Nephron progenitor cell (in vitro differentiated cells): ENCODE measurements at regions not wholly inside any gene's neighbourhood (a gene's known extent, or its start where the extent isn't known, plus 50 kb on each side); places are given as distances from the start of the nearest gene placed in this dataset.

Experiments
- DNase-seq: peaks from one replicate; pipeline ENCODE4 v3.0.0; 2021
- H3K27ac Mint-ChIP-seq: 2 replicates; pipeline ENCODE4 v1.8.0; 2021; ENCODE audit warnings: mild to moderate bottlenecking, moderate library complexity, mixed read lengths
- H3K27me3 Mint-ChIP-seq: 2 replicates; pipeline ENCODE4 v1.8.0; 2021; ENCODE audit warnings: mild to moderate bottlenecking, low read depth, mixed read lengths; ENCODE audit not compliant: poor library complexity
- H3K36me3 Mint-ChIP-seq: 2 replicates; pipeline ENCODE4 v1.8.0; 2021; ENCODE audit warnings: low read depth, mixed read lengths
- H3K4me1 Mint-ChIP-seq: 2 replicates; pipeline ENCODE4 v1.8.0; 2021; ENCODE audit warnings: mixed read lengths
- H3K4me3 Mint-ChIP-seq: 2 replicates; pipeline ENCODE4 v1.8.0; 2021; ENCODE audit warnings: mild to moderate bottlenecking, moderate library complexity, mixed read lengths
- H3K9me3 Mint-ChIP-seq: 2 replicates; pipeline ENCODE4 v1.8.0; 2021; ENCODE audit warnings: mild to moderate bottlenecking, moderate library complexity, mixed read lengths
- CTCF ChIP-seq: fragments of 200-600 bp; sonication (generic); IDR thresholded peaks from 2 replicates; pipeline ENCODE4 v1.5.0; 2021; ENCODE audit warnings: antibody characterized with exemption

- H3K27ac Mint-ChIP-seq: no peak overlapping the region
- no peak for DNase-seq
- H3K27me3 Mint-ChIP-seq: peaks cover 2% of the 10 kb centered on the region
- H3K36me3 Mint-ChIP-seq: no peaks in the 10 kb centered on the region
- no peaks in the 10 kb centered on the region for H3K4me1 Mint-ChIP-seq
- no peaks in the 10 kb centered on the region for H3K9me3 Mint-ChIP-seq
- H3K4me3 Mint-ChIP-seq: no peak overlapping the region
- no peak for TF ChIP-seq CTCF
Measured at GRCh38 chr4:100075056-100075455, 115.2 kb downstream of the DDIT4L start.

GRCh38 chr4:100071506-100071905 lies 118.8 kb downstream of the DDIT4L start:
- DNase-seq: no peak
- Mint-ChIP-seq H3K4me3 (no peak overlapping the region), H3K27ac (no peak overlapping the region), H3K9me3 (no peaks in the 10 kb centered on the region), H3K4me1 (no peaks in the 10 kb centered on the region), H3K27me3 (no peaks in the 10 kb centered on the region), H3K36me3 (no peaks in the 10 kb centered on the region)
- TF ChIP-seq CTCF: no peak

GRCh38 chr4:100070868-100071267 lies 119.4 kb downstream of the DDIT4L start:
- H3K36me3 Mint-ChIP-seq: no peaks in the 10 kb centered on the region
- H3K27me3 Mint-ChIP-seq: no peaks in the 10 kb centered on the region
- DNase-seq: no peak
- TF ChIP-seq CTCF: no peak
- H3K9me3 Mint-ChIP-seq: no peaks in the 10 kb centered on the region
- no peaks in the 10 kb centered on the region for H3K4me1 Mint-ChIP-seq
- no peak overlapping the region for H3K4me3 Mint-ChIP-seq
- no peak overlapping the region for H3K27ac Mint-ChIP-seq

- TF ChIP-seq CTCF: no peak
- no peak overlapping the region for H3K27ac Mint-ChIP-seq
- no peaks in the 10 kb centered on the region for H3K27me3 Mint-ChIP-seq
Measured at GRCh38 chr4:100069207-100069606, 119.1 kb upstream of the H2AZ1 start.

GRCh38 chr4:100067255-100067654 lies 117.2 kb upstream of the H2AZ1 start:
- H3K36me3 Mint-ChIP-seq: no peaks in the 10 kb centered on the region
- no peak overlapping the region for H3K27ac Mint-ChIP-seq
- no peak for DNase-seq
- H3K9me3 Mint-ChIP-seq: no peaks in the 10 kb centered on the region
- no peak overlapping the region for H3K4me3 Mint-ChIP-seq
- peaks cover 2% of the 10 kb centered on the region for H3K27me3 Mint-ChIP-seq
- no peak for TF ChIP-seq CTCF
- no peaks in the 10 kb centered on the region for H3K4me1 Mint-ChIP-seq

More at GRCh38 chr4:100069207-100069606, 119.1 kb upstream of the H2AZ1 start:
- Mint-ChIP-seq H3K4me1 (no peaks in the 10 kb centered on the region), H3K36me3 (no peaks in the 10 kb centered on the region), H3K4me3 (no peak overlapping the region), H3K9me3 (no peaks in the 10 kb centered on the region)
- no peak for DNase-seq

- Mint-ChIP-seq H3K36me3 (no peaks in the 10 kb centered on the region), H3K9me3 (no peaks in the 10 kb centered on the region), H3K4me3 (no peak overlapping the region), H3K27ac (no peak overlapping the region), H3K4me1 (no peaks in the 10 kb centered on the region), H3K27me3 (peaks cover 3% of the 10 kb centered on the region)
- no peak for TF ChIP-seq CTCF
- no peak for DNase-seq
Measured at GRCh38 chr4:100063355-100063754, 113.3 kb upstream of the H2AZ1 start.
